CD4-positive, alpha-beta memory T cell (primary cell): ENCODE measurements at regions not wholly inside any gene's neighbourhood (a gene's known extent, or its start where the extent isn't known, plus 50 kb on each side); places are given as distances from the start of the nearest gene placed in this dataset.
A peak's percentile ranks its signal among the peaks of the same experiment; 100 is the strongest.

Experiments used
- CTCF ChIA-PET: fragments of 350-600 bp; sonication (Branson Sonifier 250); formaldehyde crosslinking; loops from one replicate; lab custom pipeline; 2021; ENCODE audit warnings: inconsistent platforms; ENCODE audit not compliant: partially characterized antibody; lab: Charles Lee
- POLR2A ChIA-PET: fragments of 350-600 bp; sonication (Branson Sonifier 250); formaldehyde crosslinking; loops from one replicate; lab custom pipeline; 2021; ENCODE audit not compliant: partially characterized antibody; lab: Charles Lee
- DNase-seq, 5 donors: peaks; one replicate each; pipeline versions ENCODE4 v3.0.0 to v3.0.0-alpha.2; 2020 to 2022; ENCODE audit warnings: mixed read lengths in 1 of 5
- H3K27ac ChIP-seq: one replicate; pipeline ENCODE4 v1.7.0; 2013; ENCODE audit warnings: low read depth, low read length
- H3K27me3 ChIP-seq: 2 replicates; pipeline ENCODE4 v1.7.0; 2013; ENCODE audit warnings: mild to moderate bottlenecking, low read length, moderate library complexity; ENCODE audit not compliant: insufficient read depth
- H3K36me3 ChIP-seq: 2 replicates; pipeline ENCODE4 v1.7.0; 2013; ENCODE audit warnings: mild to moderate bottlenecking, low read length, moderate library complexity; ENCODE audit not compliant: insufficient read depth
- H3K4me1 ChIP-seq: 2 replicates; pipeline ENCODE4 v1.7.0; 2013; ENCODE audit warnings: mild to moderate bottlenecking, low read length, moderate library complexity; ENCODE audit not compliant: insufficient read depth
- H3K4me3 ChIP-seq, 2 donors: one replicate each; pipeline ENCODE4 v1.7.0; 2013; ENCODE audit warnings: low read length in 2 of 2, mild to moderate bottlenecking in 1 of 2
- H3K9me3 ChIP-seq, 2 donors: one replicate each; pipeline ENCODE4 v1.7.0; 2013; ENCODE audit warnings: low read length in 2 of 2, control low read depth in 1 of 2; ENCODE audit not compliant: control insufficient read depth in 1 of 2
- H3K27ac Mint-ChIP-seq, 7 donors: one replicate each; pipeline ENCODE4 v1.8.0; 2020 to 2021; ENCODE audit warnings: mixed read lengths in 7 of 7, mild to moderate bottlenecking in 6 of 7, inconsistent platforms in 3 of 7, moderate library complexity in 3 of 7
- H3K27me3 Mint-ChIP-seq, 2 donors: one replicate each; pipeline ENCODE4 v1.8.0; 2020 to 2021; ENCODE audit warnings: mixed read lengths in 2 of 2
- H3K36me3 Mint-ChIP-seq, 2 donors: one replicate each; pipeline ENCODE4 v1.8.0; 2020 to 2021; ENCODE audit warnings: mixed read lengths in 2 of 2, inconsistent platforms in 1 of 2, mild to moderate bottlenecking in 1 of 2
- H3K4me1 Mint-ChIP-seq, 4 donors: one replicate each; pipeline ENCODE4 v1.8.0; 2020 to 2021; ENCODE audit warnings: mixed read lengths in 4 of 4, mild to moderate bottlenecking in 1 of 4
- H3K4me3 Mint-ChIP-seq, 8 donors: one replicate each; pipeline ENCODE4 v1.8.0; 2020 to 2021; ENCODE audit warnings: mixed read lengths in 8 of 8, mild to moderate bottlenecking in 7 of 8, moderate library complexity in 6 of 8, inconsistent platforms in 3 of 8
- H3K9me3 Mint-ChIP-seq, 8 donors: one replicate each; pipeline ENCODE4 v1.8.0; 2020 to 2021; ENCODE audit warnings: mixed read lengths in 8 of 8, mild to moderate bottlenecking in 5 of 8, inconsistent platforms in 3 of 8, moderate library complexity in 1 of 8
- intact Hi-C: fragments of 100-400 bp; cut with micrococcal nuclease; formaldehyde crosslinking; loops from one replicate; pipeline ENCODE4 v1.15.1; 2023

DNA sequence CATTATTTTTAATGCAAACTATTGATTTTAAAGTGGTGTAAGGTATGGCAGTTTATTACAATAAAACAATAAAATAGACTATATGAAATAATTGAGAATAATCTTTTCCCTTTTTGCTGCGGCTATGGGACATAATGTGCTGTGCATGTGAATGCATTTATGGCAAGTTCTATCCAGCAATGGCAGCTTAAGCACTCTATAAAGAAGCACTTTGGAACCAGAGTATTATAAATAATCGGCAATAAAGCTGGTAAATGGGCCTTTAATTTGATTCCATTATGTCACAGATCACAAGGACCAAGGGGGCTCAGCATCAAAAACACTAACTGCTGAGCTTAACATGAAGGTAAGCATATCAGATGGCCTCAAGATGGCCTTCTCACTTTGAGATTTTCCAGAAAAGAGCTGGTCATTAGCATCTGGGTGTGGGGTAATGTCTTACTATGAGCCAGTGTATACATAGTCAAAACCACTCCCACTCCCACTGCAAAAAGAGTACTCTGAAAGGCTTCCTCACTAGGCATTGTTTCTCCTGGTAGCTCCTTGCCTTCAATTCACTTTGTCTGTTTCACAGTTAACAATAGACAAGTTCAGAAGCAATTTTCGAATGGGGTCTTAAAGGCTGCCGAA is 97.1 kb upstream of the ASTN2 start:
- peaks cover 0 to 1% of the 10 kb centered on the region in 2 donors for H3K27me3 Mint-ChIP-seq
- no peaks in the 10 kb centered on the region for H3K4me1 Mint-ChIP-seq
- Histone ChIP-seq H3K27ac (no peak overlapping the region), H3K27me3 (no peaks in the 10 kb centered on the region), H3K36me3 (no peaks in the 10 kb centered on the region), H3K4me1 (no peaks in the 10 kb centered on the region), H3K9me3 (no peaks in the 10 kb centered on the region), H3K4me3 (no peak overlapping the region)
- peaks cover 0 to 9% (median 0%) of the 10 kb centered on the region in 8 donors for H3K9me3 Mint-ChIP-seq
- POLR2A ChIA-PET, result no interaction called here
- no peak overlapping the region for H3K27ac Mint-ChIP-seq
- no peaks in the 10 kb centered on the region for H3K36me3 Mint-ChIP-seq
- no peak for DNase-seq
- no peak overlapping the region for H3K4me3 Mint-ChIP-seq
- CTCF ChIA-PET, result no interaction called here
- intact Hi-C loops, result no loop called here

- H3K27me3 ChIP-seq, result no peaks in the 10 kb centered on the region
- intact Hi-C loops, result no loop called here
- Mint-ChIP-seq H3K36me3 (no peaks in the 10 kb centered on the region), H3K4me3 (no peak overlapping the region), H3K27me3 (no peaks in the 10 kb centered on the region), H3K27ac (no peak overlapping the region), H3K9me3 (peaks cover 0 to 4% (median 0%) of the 10 kb centered on the region in 8 donors), H3K4me1 (no peaks in the 10 kb centered on the region)
- ChIA-PET CTCF (no interaction called here), POLR2A (no interaction called here)
- no peaks in the 10 kb centered on the region for H3K4me1 ChIP-seq
- H3K9me3 ChIP-seq, result no peaks in the 10 kb centered on the region
- H3K27ac ChIP-seq, result no peak overlapping the region
- DNase-seq, result no peak
- H3K36me3 ChIP-seq, result no peaks in the 10 kb centered on the region
- no peak overlapping the region for H3K4me3 ChIP-seq
These were observed 81.5 kb upstream of the ASTN2 start for GRCh38 chr9:117496307-117496706.

GRCh38 chr9:117494401-117495090 is 79.7 kb upstream of the ASTN2 start:
- Histone ChIP-seq H3K4me1 (no peaks in the 10 kb centered on the region), H3K9me3 (no peaks in the 10 kb centered on the region), H3K27me3 (no peaks in the 10 kb centered on the region), H3K4me3 (no peak overlapping the region), H3K36me3 (no peaks in the 10 kb centered on the region), H3K27ac (no peak overlapping the region)
- Mint-ChIP-seq H3K27me3 (no peaks in the 10 kb centered on the region), H3K9me3 (no peaks in the 10 kb centered on the region), H3K27ac (no peak overlapping the region), H3K4me3 (no peak overlapping the region), H3K4me1 (no peaks in the 10 kb centered on the region), H3K36me3 (no peaks in the 10 kb centered on the region)
- ChIA-PET CTCF (no interaction called here), POLR2A (no interaction called here)
- intact Hi-C loops, result no loop called here
- DNase-seq, result no peak

GRCh38 chr9:117492476-117492875 is 77.6 kb upstream of the ASTN2 start:
- no peak overlapping the region for H3K4me3 Mint-ChIP-seq
- Histone ChIP-seq H3K27me3 (no peaks in the 10 kb centered on the region), H3K4me1 (no peaks in the 10 kb centered on the region), H3K4me3 (no peak overlapping the region), H3K27ac (no peak overlapping the region), H3K9me3 (no peaks in the 10 kb centered on the region), H3K36me3 (no peaks in the 10 kb centered on the region)
- ChIA-PET CTCF (no interaction called here), POLR2A (no interaction called here)
- intact Hi-C loops, result no loop called here
- no peak for DNase-seq
- H3K27me3 Mint-ChIP-seq, result no peaks in the 10 kb centered on the region
- H3K4me1 Mint-ChIP-seq, result no peaks in the 10 kb centered on the region
- H3K9me3 Mint-ChIP-seq, result peaks cover 0 to 4% (median 0%) of the 10 kb centered on the region in 8 donors
- no peak overlapping the region for H3K27ac Mint-ChIP-seq
- no peaks in the 10 kb centered on the region for H3K36me3 Mint-ChIP-seq

- no peak overlapping the region for H3K4me3 Mint-ChIP-seq
- DNase-seq, result no peak
- Histone ChIP-seq H3K9me3 (no peaks in the 10 kb centered on the region), H3K4me1 (no peaks in the 10 kb centered on the region), H3K4me3 (no peak overlapping the region), H3K27me3 (no peaks in the 10 kb centered on the region), H3K36me3 (no peaks in the 10 kb centered on the region), H3K27ac (no peak overlapping the region)
- no peaks in the 10 kb centered on the region for H3K4me1 Mint-ChIP-seq
- ChIA-PET CTCF (no interaction called here), POLR2A (no interaction called here)
- H3K27me3 Mint-ChIP-seq, result no peaks in the 10 kb centered on the region
- H3K36me3 Mint-ChIP-seq, result no peaks in the 10 kb centered on the region
- intact Hi-C loops, result no loop called here
- peaks cover 0 to 4% (median 0%) of the 10 kb centered on the region in 8 donors for H3K9me3 Mint-ChIP-seq
- peak overlapping the region in 1 of 7 donors; percentile 22 for H3K27ac Mint-ChIP-seq
These were observed 76.6 kb upstream of the ASTN2 start for GRCh38 chr9:117491491-117491890.

DNA sequence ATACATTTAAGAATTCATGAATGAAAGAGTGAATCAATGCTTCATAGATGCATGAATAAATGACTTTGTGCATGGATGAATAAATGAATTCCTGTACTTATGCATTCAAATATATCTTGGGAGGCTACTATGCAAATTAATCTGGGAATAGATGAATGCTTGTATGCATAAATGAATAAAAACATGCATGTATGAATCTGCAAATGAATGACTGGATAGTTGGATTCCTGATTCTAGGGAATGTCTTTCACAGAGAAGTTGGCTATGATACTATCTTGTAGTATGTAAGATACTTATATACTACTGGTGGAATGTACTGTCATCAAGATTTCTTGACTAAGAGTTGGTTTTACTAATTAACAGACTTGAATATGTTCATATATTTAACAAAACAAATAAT is 75.3 kb upstream of the ASTN2 start:
- CTCF ChIA-PET, result no interaction called here
- H3K9me3 ChIP-seq, result no peaks in the 10 kb centered on the region
- no peaks in the 10 kb centered on the region for H3K27me3 Mint-ChIP-seq
- H3K27ac Mint-ChIP-seq, result no peak overlapping the region
- no peak overlapping the region for H3K27ac ChIP-seq
- POLR2A ChIA-PET, result no interaction called here
- H3K9me3 Mint-ChIP-seq, result peaks cover 0 to 4% (median 0%) of the 10 kb centered on the region in 8 donors
- no peaks in the 10 kb centered on the region for H3K36me3 Mint-ChIP-seq
- intact Hi-C loops, result no loop called here
- H3K4me3 Mint-ChIP-seq, result no peak overlapping the region
- no peaks in the 10 kb centered on the region for H3K36me3 ChIP-seq
- H3K27me3 ChIP-seq, result no peaks in the 10 kb centered on the region
- DNase-seq, result no peak
- H3K4me3 ChIP-seq, result no peak overlapping the region
- no peaks in the 10 kb centered on the region for H3K4me1 Mint-ChIP-seq
- no peaks in the 10 kb centered on the region for H3K4me1 ChIP-seq

DNA sequence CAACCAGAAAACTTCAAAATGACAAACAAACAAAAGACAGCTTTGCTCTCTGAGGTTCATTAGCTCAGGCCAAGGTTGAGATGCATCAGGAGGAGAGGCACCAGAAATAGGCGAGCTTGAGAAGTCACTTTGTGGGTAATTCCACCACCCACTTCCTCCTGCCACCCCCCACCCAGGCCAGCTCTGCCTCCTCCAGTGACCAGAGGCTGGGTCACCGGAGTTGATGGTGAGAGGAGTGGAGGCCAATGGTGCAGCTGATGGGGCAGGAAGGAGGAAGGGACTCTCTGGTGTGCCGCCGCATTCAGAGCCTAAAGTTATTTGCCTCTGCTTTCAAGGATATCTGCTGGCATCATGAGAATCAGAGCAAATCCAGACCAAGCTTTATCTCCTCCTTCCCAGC is 73.8 kb upstream of the ASTN2 start:
- peaks cover 2% of the 10 kb centered on the region in 2 donors for H3K27me3 Mint-ChIP-seq
- no peaks in the 10 kb centered on the region for H3K9me3 ChIP-seq
- H3K4me3 ChIP-seq, result no peak overlapping the region
- intact Hi-C loops, result no loop called here
- no peak overlapping the region for H3K27ac ChIP-seq
- no peaks in the 10 kb centered on the region for H3K4me1 Mint-ChIP-seq
- no peak overlapping the region for H3K4me3 Mint-ChIP-seq
- no peaks in the 10 kb centered on the region for H3K36me3 Mint-ChIP-seq
- no peak overlapping the region for H3K27ac Mint-ChIP-seq
- H3K9me3 Mint-ChIP-seq, result peaks cover 0 to 4% (median under 1%) of the 10 kb centered on the region in 8 donors
- DNase-seq, result no peak
- ChIA-PET POLR2A (no interaction called here), CTCF (no interaction called here)
- H3K27me3 ChIP-seq, result no peaks in the 10 kb centered on the region
- no peaks in the 10 kb centered on the region for H3K36me3 ChIP-seq
- H3K4me1 ChIP-seq, result no peaks in the 10 kb centered on the region
